DMS53 (cell line): ENCODE measurements at regions not wholly inside any gene's neighbourhood (a gene's known extent, or its start where the extent isn't known, plus 50 kb on each side); places are given as distances from the start of the nearest gene placed in this dataset.
A peak's percentile ranks its signal among the peaks of the same experiment; 100 is the strongest.

Experiments used
- DNase-seq: peaks from one replicate; lab custom pipeline; 2025; lab: John Stamatoyannopoulos, UW

DNA sequence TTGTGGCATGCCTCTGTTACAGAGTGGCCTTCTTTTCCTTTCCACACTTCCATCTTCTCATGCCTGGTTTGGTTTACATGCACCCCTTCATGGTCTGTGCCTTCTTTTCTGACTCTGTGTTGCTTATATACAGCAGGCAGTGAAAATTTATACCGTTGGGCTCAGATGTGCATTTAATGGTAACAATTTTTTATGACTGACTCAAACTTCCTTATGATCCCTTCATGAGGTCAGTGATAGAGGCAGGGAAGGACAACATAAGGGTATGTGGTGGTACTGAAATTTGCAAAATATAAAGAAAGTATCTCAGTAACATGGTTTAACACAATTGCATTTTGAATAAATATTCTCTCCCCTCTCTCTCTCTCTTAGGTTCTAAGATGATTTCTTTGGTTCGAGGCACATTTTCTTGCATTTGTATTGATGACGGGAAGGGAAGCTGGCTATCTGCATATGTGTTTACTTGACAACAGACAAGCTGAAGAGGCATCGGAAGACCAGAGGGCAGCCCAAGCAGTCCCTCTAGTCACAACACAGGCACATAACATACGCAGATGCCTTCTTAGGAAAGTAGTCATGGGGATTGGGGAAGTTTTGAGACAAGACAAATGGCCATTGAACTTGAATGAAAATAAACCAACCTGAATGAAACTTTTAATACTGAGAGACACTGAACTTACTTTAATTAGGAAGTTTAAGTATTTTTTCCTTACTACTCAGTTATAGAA lies 163.3 kb upstream of the LEF1 start:
- DNase-seq: no peak

DNA sequence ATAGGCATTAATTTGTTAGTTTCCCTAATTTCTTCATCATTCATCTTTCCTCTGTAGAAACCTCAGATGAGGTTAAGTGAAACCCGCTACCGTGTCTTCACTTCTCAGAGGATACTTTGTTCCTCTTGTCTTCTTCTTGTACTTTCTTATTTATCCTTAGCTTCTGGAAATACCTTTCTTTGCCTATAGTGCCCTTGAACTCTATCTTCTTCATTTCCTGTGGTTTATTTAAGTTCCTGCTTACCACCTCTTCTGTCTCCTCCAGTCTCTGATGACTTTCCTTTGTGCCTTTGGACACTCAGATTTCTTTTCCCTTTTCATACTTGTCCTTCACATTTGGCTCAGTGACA lies 159.6 kb upstream of the LEF1 start:
- no peak for DNase-seq

DNA sequence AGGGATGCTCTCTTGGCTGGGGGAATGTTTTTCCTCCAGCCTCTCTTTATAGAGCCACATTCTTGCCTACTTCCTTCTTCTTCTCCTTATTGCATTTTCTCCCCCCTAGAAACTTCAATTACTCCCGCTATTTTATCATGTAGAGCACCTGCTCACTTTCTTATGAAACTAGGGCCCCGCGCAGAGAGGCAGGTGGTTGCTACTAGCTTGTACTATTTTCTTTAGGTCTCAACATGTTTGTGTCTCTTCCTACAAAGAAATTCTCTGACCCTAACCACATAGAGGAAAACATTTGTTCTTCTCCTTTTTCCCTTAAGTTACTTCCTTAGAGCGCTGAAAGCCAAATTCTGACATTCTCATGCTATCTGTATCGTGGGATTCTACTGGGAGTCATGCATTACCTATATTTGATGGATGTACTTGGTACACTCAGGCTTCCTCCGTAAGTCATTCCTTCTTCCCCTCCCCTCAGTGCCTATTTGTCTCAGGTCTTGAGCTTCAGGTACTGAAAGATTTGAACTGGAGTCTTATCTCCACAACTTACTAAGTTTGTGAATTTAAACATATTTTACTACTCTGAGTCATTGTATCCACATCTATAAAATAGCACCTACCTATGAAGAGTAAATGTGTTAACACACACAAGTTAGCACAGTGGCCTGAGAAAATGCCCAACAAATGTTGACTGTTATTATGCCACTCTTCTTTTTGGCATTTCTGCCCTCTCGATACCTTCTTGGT lies 159.1 kb upstream of the LEF1 start:
- DNase-seq: no peak

DNA sequence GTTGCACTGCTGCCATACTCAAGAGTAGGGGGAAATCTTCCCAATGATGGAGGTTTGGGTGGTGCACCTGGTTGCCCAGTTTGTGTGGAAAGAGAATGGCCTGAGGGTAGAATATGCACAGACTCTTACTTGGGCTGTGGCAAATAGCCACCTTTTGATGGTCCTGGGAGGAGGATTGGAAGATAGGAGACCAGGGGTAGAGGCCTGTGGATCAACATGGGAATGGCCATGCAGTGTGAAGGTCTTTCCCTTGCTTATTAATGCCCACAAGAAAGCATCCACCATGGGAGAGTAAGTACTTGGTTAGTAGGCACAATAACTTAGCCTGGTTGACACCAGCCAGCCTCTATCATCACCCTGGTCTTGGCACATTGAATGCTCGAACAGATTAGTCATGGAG lies 156.8 kb upstream of the LEF1 start:
- no peak for DNase-seq

DNA sequence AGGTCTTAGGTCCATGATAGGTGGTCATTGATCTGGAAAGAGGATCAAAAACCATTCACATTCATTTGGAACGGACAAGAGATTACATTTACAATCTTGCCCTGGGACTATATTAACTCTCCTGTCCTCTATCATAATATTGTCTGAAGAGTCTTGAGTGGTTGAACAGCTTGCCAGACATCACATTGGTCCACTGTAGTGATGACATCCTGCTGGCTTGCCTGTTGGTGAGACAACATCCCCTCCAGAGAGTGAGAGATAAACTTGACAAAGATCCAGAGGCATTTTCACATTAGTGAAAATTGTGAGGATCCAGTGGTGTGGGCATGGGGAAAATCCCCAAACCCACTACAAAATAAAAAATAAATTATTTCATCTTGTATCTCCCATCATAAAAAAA lies 155.7 kb upstream of the LEF1 start:
- DNase-seq: no peak

DNA sequence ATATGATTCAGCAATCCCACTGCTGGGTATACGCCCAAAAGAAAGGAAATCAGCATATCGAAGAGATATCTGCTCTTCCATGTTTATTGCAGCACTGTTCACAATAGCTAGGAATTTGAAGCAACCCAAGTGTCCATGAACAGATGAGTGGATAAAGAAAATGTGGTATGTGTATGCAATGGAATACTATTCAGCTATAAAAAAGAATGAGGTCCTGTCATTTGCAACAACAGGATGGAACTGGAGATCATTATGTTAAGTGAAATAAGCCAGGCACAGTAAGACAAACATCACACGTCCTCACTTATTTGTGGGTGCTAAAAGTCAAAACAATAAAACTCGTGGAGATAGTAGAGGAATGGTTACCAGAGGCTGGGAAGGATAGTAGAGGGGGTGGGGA lies 153.8 kb upstream of the LEF1 start:
- no peak for DNase-seq

DNA sequence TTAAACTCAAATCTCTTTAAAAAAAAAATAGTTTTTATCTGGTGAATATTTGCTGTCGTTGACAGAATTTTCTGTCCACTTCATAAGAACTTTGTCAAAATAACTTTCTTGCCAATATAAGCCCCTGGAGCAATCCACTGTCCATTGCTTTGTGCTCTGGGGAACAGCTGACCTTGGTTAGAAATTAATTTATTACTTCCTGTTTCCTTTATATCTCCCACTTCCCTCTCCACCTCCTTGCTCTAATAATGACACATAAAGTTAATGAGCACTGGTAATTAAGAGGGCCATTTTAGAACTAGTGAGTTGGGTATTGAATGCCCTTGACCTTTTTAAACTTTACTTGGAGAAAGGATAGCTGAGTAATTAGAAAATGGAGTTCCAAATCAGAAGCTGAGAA lies 151.3 kb upstream of the LEF1 start:
- DNase-seq: peak; percentile 14

DNA sequence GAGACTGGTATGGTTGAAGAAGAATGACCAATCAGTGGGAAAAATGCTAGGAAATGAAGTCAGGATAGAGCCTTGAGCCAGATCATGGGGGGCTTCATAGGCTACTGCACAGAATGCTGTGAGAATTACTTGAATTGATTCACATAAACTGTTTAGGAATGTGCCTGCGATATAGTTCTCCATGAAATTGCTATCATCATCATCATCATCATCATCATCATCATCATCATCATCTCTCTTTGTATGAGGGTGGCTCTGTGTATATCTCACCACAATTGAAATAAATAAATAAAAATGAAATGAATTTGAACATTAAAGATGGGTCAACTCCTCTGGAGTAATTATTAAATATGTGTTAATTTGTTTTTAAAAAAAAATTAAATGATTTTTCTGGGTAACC lies 148.6 kb upstream of the LEF1 start:
- no peak for DNase-seq

DNA sequence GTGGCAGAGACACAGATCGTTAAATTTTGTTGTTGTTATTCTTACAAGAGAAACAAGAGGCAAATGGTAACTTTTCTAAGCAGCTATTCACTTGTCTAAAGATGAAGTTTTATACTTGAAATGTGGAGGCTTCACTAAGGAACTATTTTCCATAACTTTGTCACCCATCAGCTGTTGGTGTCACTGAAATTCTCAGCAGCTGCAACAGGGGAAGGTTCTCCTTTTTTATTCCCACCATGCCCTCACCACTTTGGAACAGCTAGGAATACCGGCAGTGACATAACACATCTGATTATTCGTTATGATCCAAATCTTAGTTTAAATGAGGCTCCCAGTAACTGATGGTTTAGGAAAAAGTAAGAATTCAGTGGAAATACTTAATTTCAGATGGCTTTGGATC lies 147.0 kb upstream of the LEF1 start:
- no peak for DNase-seq

DNA sequence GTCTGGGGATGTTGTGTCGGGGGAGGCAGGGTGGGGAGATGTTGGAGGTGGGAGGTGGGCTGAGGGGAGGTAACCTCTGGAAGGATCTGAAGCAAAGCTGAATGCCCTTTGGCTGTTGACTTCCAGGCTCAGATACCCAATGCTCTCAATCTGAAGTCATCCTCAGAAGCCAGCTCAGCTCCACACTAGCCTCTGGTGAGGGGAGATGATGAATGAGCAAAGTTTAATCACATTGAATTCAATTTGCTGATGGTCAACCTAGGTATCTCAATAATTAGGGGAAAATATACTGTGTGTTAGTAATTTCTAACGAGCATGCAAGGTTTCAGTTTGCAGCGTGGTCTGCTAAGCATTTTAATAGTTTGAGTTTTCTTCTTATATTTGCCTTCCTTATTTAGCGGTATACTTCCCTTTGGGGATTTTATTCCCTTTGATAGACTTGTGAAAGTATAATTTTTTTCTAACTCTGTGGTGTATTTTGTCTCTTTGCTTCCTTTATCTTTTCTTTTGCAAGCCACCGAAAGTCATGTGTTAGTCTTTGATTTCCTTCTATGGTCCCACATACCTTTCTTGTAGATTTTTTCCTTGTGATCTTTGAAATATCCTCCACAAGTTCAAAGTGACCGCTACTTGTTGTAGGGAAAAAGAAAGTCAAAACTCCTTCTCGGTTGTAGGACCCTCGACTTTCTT lies 146.3 kb upstream of the LEF1 start:
- no peak for DNase-seq

DNA sequence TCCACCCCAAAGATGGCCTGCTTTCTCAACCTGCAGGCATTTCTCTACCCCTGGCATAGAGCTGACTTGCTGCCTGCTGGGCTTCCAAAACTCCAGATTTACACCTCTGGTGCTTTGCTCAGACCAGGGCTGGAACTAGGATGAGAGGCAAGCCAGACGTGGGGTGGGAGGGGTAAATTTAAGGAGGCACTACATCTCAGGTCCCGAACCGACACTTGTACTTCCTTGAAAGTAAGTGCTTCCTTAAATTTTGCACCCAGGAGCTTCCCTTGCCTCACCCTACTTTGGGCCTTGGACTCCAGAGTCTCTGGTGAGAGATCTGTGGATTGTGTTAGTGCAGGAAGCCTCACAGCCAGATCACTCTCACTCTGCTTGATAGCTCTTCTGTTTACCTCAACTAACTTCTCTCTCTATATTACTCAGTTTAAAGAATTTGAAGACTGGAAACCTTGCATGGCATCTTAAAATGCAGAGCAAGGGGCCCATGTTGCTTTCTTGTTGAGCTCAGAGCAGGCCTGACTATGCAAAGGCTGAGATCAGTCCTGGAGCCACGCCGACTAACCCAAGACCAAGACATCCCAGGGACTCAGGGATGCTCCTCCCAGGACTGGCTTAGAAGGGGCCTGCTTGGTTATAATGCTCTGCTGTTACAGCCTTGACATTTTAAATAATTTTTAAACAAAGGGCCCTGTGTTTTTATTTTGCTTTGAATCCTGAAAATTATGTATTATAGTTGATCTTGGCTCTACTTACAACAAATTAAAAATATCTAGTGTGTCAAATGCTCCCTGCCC lies 145.0 kb upstream of the LEF1 start:
- DNase-seq: no peak

DNA sequence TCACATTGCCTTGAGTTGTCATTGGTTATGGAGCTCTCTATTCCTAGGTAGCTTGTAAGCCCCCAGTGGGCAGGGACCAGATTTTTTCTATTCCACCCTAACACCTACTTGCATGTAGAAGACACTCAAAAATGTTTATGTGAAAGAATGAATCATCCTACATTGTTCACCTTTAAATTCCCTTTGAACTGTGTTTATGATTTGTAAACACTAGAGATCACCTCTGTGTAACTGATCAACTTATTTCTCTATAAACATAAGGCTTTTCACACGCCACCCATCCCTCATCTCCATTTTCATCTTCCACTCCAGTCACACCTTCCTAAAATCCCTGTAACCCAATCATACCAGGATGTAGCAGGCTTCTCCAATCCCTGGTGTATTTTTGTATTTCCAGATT lies 142.6 kb upstream of the LEF1 start:
- DNase-seq: peak; percentile 76

DNA sequence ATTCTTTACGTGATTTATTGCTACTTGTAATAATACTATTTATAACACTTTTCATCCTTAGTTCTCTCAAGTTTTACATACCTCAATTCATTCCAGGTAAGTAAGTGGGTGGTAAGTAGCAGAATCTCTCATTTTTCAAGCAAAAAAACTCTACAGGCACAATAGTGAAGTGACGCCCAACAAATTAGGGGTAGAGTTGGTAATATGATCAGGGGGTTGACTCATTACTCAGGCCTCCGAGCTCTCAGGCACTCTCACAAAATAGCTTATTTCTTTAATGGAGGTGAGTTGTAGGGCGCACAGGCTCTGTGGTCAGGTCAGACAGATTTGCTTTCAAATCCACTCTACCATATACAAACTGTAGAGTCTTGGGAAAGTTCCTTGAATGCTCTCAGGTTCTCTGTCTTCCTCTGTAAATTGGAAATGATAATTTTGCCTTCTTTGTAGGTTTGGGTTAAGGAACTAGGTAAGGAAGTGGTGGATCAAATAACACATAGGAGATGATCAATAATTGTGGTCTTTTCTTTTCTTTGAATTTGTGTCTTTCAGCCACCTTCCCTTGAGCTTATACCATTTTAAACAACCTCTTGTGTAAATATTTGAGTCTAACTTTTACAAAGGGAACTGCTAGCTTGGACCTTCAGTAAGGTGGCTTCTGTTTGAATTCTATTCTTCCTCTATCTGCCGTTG lies 134.9 kb upstream of the LEF1 start:
- DNase-seq: peak; percentile 50

DNA sequence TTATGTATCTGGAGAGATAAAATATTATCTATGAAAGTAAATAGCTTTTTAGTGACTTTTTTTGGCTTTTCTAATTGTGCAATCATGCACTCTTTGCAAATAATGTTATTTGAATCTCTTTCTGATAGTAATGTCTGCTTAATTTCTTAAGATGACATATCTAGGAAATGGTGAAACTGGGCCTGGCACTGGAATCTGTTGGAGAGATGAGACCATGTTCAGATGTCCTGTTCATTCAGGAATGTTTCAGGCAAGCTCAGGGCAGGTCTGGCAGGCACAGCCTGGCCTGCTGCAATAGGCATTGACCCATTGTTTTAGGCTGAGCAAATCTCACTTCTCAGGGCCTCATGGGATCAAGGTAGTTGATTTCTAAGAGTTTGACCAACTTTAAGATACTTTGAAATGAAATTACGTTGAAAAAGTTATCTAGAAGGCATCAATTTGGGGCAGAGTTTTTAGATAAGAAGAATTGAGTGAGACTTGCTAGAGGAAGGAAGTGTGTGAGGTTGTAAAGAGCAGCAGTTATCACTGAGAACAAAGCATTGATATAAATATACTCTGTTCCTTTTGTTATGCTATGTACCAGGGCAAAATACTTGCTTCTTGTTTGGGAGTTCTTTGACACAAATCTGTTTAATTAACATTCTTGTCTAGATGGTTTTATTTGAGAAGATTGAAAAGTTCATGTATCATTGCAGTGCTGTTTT lies 133.0 kb upstream of the LEF1 start:
- no peak for DNase-seq

DNA sequence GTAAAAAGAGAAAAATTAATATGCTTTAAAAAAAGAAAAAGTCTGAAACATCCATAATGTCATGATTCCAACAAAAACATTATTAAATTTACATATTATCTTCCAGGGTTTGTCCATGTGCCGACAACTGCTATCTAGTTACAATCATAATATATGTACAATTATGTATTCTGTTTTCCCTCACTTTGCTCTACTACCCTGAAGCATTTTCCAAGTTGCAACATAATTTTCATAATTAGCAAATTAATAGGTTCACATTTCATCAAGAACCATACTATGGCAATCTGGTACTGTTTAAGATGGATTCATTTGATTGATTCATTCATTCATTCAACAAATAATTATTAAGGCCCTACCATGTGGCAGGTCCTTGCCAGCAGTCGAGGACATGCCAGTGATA lies 128.9 kb upstream of the LEF1 start:
- DNase-seq: no peak

DNA sequence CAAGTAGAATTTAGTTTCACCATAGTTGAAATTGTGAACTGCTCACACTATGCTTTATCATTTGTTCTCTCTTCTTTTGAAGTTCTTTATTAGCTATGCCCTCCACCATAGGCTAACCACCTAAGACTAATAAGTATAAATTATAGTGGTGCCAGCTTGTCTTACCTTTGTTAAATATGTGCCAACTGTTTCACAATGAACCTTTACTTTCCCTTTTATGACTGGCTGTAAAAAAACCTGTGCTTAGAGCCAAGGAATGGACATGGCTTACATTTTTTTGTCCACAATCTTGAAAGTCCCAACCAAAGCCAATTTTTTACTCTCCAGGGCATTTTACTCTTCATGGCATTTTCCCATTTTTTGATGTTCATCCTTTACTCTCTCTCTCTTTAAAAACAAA lies 123.5 kb upstream of the LEF1 start:
- DNase-seq: no peak

DNA sequence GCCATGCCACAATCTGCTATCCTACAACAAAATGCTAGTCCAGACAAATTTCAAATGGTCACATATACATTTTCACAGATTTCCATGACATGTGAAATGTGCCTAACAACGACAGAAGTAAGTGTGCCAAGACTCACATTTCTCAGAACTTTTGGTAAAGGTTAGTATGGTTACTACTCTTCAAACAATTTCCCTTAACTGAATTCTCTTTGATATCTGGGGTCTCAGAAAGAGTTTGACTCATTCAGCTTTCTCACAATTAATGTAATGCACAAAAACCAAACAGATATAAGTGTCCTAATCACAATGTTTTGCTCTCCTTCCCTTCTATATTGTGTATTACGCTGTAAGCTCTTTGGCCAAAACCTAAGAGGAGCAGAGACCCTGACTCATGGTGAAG lies 122.4 kb upstream of the LEF1 start:
- no peak for DNase-seq

DNA sequence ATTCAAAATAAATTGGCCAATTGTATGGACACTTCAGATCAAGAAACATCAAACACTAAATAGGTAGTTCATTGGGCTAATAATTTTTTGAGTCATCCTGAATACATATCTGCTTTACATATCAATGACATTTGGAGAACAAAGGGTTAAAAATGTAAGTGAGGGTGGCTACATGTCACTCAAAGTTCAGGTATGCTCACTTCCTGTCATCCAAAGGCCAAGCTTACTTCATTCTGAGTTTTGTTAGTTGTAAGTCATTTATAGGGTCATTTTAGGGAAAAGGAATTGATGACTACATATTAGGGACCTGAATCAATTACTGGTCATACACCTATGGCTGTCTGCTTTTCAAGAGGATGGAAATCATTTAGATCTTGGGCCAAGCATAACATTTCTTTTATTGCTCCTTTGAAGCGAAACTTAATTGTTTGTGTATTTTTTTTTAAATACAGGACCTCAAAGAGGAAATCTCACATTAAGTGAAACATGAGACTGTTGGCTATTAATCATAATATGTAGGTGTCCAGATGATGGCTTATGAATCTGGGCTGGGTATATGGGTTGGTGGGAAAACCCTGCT lies 119.2 kb upstream of the LEF1 start:
- peak; percentile 55 for DNase-seq

DNA sequence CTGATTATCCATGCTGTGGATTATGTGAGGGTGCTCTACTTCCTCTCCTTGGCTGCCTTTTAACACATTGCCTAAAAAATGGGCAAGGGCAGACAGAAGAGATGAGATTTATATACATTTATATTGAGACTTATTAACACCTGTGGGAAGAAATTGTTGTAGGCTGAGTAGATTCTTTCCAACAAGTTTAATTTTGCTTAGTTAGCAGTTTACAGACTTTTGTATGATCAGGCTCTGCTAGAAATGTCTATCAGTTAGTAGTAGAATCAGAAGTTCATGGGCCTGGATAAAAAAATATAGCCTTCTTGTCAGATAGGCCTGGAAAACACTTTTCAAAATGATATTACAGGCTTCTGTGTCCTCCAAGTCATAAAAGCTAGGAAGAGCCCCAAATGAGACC lies 111.3 kb upstream of the LEF1 start:
- DNase-seq: no peak

DNA sequence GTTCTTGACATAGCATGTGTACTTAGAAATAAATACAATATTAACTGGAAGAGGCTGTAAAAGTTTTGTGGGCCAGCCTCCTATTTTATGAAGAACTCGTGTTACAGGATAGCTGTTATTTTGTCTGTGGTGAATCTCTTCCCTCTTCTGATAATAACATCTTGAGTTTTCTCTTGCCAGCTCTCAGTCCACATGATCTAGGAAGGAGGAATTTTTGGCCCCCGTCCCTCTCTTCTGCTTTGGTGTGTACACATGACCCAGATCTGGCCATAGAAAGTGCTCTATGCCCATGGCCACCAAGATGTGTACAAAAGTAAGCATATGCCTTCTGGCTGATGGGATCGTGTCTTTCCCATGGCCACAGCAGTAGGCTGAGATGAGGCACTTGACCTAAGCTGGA lies 108.0 kb upstream of the LEF1 start:
- DNase-seq: no peak

DNA sequence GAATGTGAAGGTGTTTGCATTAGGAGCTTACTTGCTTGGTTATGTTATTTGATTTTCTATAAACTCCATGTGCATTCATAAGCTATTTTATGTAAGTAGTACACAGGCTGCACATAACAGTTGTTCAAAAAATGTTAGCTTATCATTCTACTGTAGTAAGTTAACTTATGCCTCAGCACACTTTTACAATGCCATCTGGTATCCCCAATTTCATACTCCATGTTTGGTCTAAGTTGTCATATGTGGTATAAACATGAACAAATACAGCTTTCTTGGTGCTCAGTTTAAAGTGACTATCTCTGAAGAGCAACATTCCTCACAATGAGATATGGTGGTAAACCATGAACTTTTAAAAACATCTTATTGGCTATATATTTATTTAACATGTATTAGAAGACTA lies 104.3 kb upstream of the LEF1 start:
- no peak for DNase-seq
